Raji (cell line): ENCODE measurements at regions not wholly inside any gene's neighbourhood (a gene's known extent, or its start where the extent isn't known, plus 50 kb on each side); places are given as distances from the start of the nearest gene placed in this dataset.

Experiments
- POLR2A ChIP-seq: IDR thresholded peaks from 2 replicates; pipeline ENCODE4 v1.6.1; 2011; ENCODE audit warnings: low read depth, low read length, control low read depth; ENCODE audit not compliant: insufficient read depth

DNA sequence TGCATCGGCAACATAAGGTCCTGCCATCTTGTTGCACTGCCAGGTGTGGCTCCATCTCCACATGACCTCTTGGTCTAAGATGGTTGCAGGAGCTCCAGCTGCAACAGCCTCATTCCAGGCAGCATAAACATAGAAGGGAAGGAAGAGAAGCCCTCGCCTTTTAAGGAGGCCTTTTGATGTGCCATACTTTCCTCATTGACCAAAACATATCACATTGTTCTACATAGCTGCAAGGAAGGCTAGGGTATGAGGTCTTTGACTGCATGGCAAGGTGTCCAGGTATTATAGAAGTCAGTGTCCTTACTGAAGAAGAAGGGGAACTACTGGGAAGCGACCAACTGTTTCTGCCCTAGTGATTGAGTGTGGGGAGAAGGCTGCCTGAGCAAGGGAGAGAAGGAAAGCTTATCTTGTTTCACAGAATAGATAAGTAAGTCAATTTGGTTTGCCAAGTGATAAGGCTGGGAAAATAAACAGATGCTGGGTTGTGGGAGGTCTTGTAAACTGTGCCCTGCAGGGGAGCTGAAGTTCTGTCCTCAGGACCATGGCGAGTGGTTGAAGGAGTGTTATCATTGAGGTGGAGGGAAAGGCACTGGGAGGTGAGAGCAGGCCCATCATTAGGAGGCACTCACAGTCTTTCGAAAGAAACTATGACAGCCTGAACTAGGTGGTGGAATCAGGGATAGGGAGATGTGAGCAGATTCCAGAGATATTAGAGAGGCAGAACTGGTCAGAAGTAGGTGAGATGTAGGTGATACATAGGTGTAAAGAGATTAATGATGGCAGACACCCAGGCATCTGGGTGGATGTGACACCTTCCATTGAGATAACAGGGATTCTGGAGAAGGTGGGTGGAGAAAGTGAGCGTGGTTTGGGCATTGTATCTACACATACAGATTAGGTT, 93.8 kb upstream of the IGF1R start:
- TF ChIP-seq POLR2A: no peak

DNA sequence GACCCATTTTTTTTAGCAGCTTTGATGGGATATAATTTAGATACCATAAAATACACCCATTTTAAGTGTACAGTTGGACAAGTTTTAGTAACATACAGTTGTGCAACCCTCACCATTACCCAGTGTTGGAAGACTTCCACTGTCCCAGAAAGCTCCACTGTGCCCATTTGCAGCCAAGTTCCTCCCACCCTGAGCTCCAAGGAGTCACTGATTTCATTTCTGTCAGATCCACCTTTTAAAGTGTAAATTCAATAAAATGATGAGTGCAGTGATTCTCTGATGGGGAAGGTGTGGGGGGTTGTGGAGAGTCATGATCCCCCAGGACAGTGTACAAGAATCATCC, 93.2 kb upstream of the IGF1R start:
- no peak for TF ChIP-seq POLR2A

- no peak for TF ChIP-seq POLR2A
Observed at GRCh38 chr15:98556321-98556720, 92.0 kb upstream of the IGF1R start.

GRCh38 chr15:98560338-98560737, 88.0 kb upstream of the IGF1R start:
- TF ChIP-seq POLR2A: no peak

DNA sequence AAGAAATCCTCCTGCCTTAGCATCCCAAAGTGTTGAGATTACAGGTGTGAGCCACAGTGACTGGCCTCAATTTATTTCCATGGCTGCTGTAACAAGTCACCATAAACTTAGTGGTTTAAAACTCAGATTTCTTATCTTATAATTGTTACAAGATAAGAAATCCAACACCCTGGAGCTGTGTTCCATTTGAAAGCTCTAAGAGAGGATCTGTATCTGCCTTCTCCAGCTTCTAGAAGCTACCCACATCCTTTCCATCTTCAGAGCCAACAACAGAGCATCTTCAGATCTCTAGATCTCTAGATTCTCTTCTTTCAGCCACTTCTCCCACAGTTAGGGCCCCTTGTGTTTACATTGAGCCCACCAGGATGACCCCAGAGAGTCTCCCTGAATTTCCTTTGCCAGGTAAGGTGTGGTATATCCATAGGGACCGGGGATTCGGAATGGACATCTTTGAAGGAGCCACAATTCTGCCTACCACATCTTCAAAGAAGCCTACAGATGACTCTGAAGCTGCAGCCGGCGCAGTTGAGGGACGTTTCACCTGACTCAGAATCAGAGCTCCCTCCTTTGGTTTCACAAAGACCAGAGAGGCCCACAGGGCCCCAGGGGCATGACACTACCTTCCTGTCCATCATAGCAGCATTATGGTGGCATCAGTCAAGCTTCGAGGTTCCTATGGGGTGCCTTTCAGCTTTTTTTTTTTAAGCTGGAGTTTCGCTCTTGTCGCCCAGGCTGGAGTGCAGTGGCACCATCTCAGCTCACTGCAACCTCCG, 87.0 kb upstream of the IGF1R start:
- TF ChIP-seq POLR2A: no peak

DNA sequence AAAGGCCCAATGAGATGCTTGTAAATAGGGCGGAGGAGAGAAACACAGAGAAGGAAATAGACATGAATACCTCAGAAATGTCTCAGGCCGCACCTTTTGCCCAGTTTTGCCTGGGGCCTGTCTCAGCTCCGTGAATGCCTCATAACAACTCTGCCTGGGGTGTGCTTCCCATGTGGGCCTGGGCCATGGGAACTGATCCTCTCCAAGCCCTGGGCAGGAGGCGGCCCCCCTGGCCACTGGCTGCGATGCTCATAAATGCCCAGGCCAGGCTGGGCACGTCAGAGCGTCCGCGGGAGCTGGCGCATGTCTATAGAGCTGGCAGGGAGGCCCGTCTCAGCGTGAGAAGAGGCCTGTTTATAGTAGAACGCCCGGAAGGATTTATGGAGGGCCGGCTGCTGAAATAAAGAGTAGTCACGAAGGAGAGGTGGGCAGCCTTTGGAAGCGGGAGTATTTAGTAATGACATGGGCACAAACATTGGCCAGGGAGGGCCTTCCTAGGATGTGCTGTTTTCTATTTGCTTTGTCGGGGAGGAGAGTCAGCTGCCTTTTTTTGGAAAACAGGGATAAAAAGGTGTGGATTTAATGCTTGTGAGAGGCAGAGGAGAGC, 85.9 kb upstream of the IGF1R start:
- no peak for TF ChIP-seq POLR2A

- no peak for TF ChIP-seq POLR2A
Observed at GRCh38 chr15:98565566-98565965, 82.8 kb upstream of the IGF1R start.

DNA sequence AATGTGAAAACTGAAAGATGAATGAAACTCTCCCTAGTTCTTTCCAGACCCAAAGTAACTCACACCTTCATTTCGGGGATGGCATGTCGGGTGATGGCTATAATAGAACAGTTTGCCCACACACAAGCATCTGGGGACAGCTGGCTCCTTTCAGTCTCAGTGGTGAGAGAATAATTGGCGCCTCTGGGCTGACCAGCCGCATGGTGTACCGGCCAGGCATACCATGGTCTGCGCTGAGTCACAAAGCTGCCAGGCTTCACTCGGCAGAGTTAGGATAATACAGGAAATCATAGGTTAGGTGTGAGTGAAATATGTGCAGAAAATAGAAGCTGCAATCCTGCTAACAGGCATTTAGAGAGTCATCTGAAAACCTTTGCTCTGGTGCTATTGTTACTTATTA, 80.4 kb upstream of the IGF1R start:
- no peak for TF ChIP-seq POLR2A

- no peak for TF ChIP-seq POLR2A
Observed at GRCh38 chr15:98568382-98569017, 79.8 kb upstream of the IGF1R start.

DNA sequence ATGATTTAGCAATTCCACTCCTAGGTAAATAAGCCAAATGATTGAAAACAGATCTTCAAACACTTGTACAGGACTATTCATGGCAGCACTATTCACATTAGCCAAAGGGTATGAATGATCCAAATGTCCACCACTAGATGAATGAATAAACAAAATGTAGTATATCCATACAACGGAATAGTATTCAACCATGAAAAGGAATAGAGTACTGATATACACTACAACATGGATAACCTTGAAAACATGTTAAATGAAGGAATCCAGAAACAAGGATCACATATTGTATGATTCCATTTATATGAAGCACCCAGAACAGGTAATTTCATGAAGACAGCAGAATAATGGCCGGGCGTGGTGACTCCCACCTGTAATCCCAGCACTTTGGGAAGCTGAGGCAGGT, 78.2 kb upstream of the IGF1R start:
- TF ChIP-seq POLR2A: no peak

GRCh38 chr15:98580572-98580971, 67.8 kb upstream of the IGF1R start:
- TF ChIP-seq POLR2A: no peak

DNA sequence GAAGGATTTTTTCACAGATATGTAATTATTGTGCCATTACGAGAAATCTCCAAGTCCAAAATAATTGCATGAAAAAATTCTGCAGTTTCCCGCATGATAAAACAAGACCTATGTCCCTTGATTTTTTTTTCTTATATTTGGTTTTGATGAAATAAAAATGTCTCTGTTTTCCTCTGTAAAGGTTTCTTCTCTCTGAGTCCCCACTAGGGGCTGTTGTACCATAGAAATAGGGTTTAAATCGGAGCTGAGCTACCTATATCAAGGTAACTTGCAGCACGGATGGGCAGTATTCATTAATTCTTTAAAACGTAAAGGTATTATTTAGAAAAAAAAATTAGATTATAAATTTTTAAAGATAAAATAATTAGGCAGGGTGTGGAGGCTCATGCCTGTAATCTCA, 66.6 kb upstream of the IGF1R start:
- TF ChIP-seq POLR2A: no peak

- TF ChIP-seq POLR2A: no peak
Observed at GRCh38 chr15:98582900-98583554, 65.3 kb upstream of the IGF1R start.

- TF ChIP-seq POLR2A: no peak
Observed at GRCh38 chr15:98583771-98584430, 64.4 kb upstream of the IGF1R start.
